ENCODE measurements at regions not wholly inside any gene's neighbourhood (a gene's known extent, or its start where the extent isn't known, plus 50 kb on each side); places are given as distances from the start of the nearest gene placed in this dataset.

DNA sequence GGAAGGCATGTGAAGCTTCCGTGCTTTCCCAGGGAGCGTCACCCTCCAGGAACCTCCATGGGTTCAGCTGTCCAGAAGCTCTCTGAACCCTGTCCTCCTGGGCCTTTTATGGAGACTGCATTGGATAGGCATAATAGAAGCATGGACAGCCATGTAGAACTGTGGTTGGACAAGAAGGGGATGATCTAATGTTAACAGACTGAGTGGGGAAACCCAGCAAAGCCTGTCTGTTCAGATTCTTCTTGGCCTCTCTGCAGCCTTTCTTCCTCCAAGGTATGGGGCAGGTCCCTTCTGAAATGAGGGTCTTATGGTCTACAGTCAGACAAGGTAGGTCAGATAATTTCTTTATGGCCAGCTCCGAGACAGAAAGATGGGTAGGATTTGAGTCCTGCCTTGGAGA lies 59.1 kb upstream of the CTNNA1 start:
- TF ChIP-seq SUZ12 (IDR thresholded peaks at IDR 0.05; ENCODE audit: extremely low read depth, insufficient read depth, insufficient read length), result no peak
- no peak for TF ChIP-seq ZNF274 (IDR thresholded peaks at IDR 0.05; ENCODE audit: low read depth, low read length)
- TF ChIP-seq YY1 (IDR thresholded peaks at IDR 0.05; ENCODE audit: insufficient read depth, insufficient read length), result no peak

All from NT2/D1 (cell line).